A673 (cell line): ENCODE measurements at regions not wholly inside any gene's neighbourhood (a gene's known extent, or its start where the extent isn't known, plus 50 kb on each side); places are given as distances from the start of the nearest gene placed in this dataset.

Source experiments
- EZH2 ChIP-seq: fragments of 200-600 bp; sonication (generic); IDR thresholded peaks from 2 replicates; pipeline ENCODE4 v1.6.1; 2017; ENCODE audit warnings: borderline replicate concordance, low read depth, mild to moderate bottlenecking, mixed read lengths, antibody characterized with exemption, low read length; ENCODE audit not compliant: poor library complexity, severe bottlenecking
- TF ChIP-seq, protein P1 (sequence below): fragments of 300-800, 200-600 bp; sonication (generic); conservative IDR thresholded peaks from 2 replicates; pipeline ENCODE4 v1.5.1; 2017; ENCODE audit warnings: low read depth, mild to moderate bottlenecking, antibody characterized with exemption, low read length, moderate library complexity, mixed read lengths

DNA sequence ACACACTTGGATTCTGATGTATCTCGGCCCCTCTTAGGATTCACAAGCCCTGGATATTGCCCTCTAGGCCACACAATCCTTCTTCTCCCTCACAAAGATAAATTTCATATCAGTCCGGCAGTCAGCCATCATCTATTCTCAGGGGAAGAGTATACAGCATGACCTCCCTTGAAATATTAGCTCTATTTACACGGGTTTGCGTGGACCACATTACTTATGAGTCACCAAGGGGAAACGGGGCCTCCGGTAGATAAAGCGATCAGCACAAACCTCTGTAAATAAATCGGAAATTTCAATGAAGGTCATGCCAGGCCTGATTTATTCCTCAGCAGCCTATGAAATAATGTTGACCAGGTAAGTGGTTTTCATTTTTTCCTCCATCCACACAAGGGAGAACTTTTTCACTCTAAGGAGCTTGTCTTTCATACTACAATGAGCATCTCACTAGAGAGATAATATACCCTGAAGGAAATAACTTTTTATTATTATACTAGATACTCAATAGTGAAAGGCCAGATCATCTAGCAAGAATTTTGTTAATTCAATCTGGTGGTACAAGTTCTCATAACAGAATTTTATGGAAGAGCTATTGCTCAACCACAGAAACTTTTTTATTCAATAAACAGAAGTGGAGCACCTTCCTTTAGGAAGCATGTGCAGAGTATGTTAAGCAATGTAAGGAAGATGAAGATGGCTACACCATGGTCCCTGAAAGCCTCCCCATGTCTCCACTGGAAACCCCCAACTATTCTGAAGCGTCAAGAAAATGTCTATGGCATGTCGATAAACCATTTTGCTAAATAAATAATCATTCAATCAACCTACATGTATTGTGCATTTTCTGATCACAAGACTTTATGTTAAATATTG, 125.2 kb upstream of the PIK3C3 start:
- TF ChIP-seq, protein P1, sequence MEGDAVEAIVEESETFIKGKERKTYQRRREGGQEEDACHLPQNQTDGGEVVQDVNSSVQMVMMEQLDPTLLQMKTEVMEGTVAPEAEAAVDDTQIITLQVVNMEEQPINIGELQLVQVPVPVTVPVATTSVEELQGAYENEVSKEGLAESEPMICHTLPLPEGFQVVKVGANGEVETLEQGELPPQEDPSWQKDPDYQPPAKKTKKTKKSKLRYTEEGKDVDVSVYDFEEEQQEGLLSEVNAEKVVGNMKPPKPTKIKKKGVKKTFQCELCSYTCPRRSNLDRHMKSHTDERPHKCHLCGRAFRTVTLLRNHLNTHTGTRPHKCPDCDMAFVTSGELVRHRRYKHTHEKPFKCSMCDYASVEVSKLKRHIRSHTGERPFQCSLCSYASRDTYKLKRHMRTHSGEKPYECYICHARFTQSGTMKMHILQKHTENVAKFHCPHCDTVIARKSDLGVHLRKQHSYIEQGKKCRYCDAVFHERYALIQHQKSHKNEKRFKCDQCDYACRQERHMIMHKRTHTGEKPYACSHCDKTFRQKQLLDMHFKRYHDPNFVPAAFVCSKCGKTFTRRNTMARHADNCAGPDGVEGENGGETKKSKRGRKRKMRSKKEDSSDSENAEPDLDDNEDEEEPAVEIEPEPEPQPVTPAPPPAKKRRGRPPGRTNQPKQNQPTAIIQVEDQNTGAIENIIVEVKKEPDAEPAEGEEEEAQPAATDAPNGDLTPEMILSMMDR: no peak
- TF ChIP-seq EZH2: no peak
